ENCODE measurements at regions not wholly inside any gene's neighbourhood (a gene's known extent, or its start where the extent isn't known, plus 50 kb on each side); places are given as distances from the start of the nearest gene placed in this dataset.
A peak's percentile ranks its signal among the peaks of the same experiment; 100 is the strongest.

- no peak for DNase-seq
Measured at GRCh38 chr12:13375583-13376345, 179.2 kb downstream of the EMP1 start.

- DNase-seq, result no peak
Measured at GRCh38 chr12:13374793-13375192, 178.3 kb downstream of the EMP1 start.

- DNase-seq, result no peak
Measured at GRCh38 chr12:13373803-13374202, 177.3 kb downstream of the EMP1 start.

- DNase-seq, result peak; percentile 9
Measured at GRCh38 chr12:13373131-13373530, 176.6 kb downstream of the EMP1 start.

- DNase-seq, result peak; percentile 3
Measured at GRCh38 chr12:13372386-13372785, 175.9 kb downstream of the EMP1 start.

- DNase-seq, result no peak
Measured at GRCh38 chr12:13371797-13372196, 175.3 kb downstream of the EMP1 start.

GRCh38 chr12:13371367-13371766, 174.8 kb downstream of the EMP1 start:
- DNase-seq, result no peak

GRCh38 chr12:13369474-13370056, 173.0 kb downstream of the EMP1 start:
- no peak for DNase-seq

GRCh38 chr12:13368971-13369370, 172.4 kb downstream of the EMP1 start:
- DNase-seq, result no peak

GRCh38 chr12:13368431-13368830, 171.9 kb downstream of the EMP1 start:
- no peak for DNase-seq

- no peak for DNase-seq
Measured at GRCh38 chr12:13367973-13368372, 171.4 kb downstream of the EMP1 start.

GRCh38 chr12:13365748-13366366, 169.3 kb downstream of the EMP1 start:
- no peak for DNase-seq

- DNase-seq, result peak; percentile 61
Measured at GRCh38 chr12:13362260-13362841, 165.8 kb downstream of the EMP1 start.

- DNase-seq, result no peak
Measured at GRCh38 chr12:13359636-13360035, 163.1 kb downstream of the EMP1 start.

- no peak for DNase-seq
Measured at GRCh38 chr12:13358391-13358905, 161.9 kb downstream of the EMP1 start.

GRCh38 chr12:13350946-13351345, 154.4 kb downstream of the EMP1 start:
- no peak for DNase-seq

GRCh38 chr12:13350381-13350780, 153.9 kb downstream of the EMP1 start:
- no peak for DNase-seq

GRCh38 chr12:13348464-13348863, 151.9 kb downstream of the EMP1 start:
- no peak for DNase-seq

GRCh38 chr12:13347241-13348043, 150.9 kb downstream of the EMP1 start:
- peak; percentile 95 for DNase-seq

- no peak for DNase-seq
Measured at GRCh38 chr12:13345722-13346121, 149.2 kb downstream of the EMP1 start.

- DNase-seq, result peak; percentile 52
Measured at GRCh38 chr12:13343375-13343774, 146.8 kb downstream of the EMP1 start.

GRCh38 chr12:13342971-13343370, 146.4 kb downstream of the EMP1 start:
- DNase-seq, result peak; percentile 68

- peak; percentile 46 for DNase-seq
Measured at GRCh38 chr12:13340149-13340548, 143.6 kb downstream of the EMP1 start.

Data from fibroblast of upper back skin (primary cell).